ENCODE measurements at regions not wholly inside any gene's neighbourhood (a gene's known extent, or its start where the extent isn't known, plus 50 kb on each side); places are given as distances from the start of the nearest gene placed in this dataset.

DNA sequence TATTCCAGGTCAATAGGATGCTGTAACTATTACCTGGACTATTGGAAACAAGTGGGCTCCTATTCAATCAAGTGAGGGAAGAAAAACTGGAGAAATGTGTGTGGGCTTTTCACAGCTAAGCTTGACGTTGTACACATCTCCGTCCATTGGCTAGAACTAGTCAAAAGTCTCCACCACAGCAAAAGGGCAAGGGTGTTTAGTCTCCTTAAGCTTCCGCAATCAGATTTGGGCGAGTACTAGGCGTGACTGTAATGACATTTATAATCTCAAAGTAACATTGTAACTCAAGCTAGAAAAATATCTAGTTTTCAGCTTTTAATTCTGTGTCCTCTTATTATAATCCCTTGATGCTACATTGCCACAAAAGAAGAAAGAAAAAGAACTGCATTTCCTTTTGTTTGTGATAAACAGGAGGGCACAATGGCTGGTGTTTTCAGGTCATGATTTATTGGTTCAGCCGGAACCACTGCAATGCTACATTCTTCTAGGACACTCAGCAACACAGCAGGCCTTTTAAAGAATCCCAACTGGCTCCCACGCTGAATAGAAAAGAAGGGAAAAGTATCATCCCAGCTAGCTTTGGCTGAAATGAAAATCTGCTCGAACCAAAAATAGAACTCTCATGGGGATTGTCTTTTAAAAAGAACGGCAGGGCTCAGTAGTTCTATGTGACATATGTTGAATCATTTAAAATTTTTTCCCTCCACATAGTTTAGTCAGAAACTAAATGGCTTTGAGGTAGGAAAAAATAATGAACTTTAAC, 387.7 kb downstream of the BTBD3 start:
- DNase-seq = no peak

DNA sequence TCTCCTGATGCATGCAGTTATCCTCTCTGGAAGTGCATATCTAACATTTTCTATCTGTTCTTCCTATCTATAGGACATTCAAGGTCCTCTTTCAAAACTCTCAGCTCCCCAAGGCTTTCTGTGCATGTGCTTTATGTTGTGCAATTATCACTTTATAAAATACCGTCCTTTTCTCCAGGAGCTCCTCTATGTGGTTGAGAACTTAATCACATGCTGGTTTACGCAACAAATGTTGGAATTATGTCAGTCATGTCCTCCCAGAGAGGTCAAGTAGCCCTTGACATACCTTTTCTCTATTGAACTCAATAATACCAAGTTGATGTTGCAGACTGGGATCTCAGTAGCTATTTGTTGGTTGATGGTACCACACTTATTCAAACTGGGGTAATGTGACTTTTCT, 388.4 kb downstream of the BTBD3 start:
- no peak for DNase-seq

DNA sequence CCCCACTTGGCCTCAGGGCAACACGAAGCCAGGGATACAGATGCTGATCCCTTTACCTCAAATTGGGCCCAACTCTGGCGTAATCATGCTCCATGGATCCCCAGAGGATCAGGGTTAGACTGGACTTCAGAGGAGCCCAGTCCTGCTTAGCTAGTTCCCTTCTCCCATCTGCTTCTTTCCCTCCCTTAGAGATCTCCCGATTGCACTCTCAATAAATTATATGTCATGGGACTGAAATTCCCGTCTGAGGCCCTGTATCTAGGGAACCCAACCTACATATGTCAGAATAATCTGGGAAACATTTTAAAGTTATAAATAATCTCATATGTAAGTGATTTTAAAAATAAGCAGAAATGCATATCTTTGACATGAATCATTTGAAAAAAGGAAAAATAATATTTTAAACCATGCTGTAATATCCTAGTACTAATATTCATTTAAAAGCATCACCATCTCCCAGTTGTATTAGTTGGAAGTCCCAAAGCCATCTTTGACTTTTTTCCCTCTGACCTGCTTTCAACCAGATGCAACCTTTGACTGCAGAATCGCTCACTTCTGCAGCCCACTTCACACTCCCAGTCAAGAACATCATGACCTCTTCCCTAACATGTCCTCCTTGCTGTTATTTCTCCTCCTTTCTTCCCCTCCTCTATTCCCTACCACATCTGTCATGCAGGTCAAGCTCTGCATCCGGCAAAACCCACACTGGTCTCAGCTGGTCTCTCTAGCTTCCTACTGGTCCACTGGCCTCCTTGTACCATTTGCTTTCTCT, 393.6 kb downstream of the BTBD3 start:
- no peak for DNase-seq

DNA sequence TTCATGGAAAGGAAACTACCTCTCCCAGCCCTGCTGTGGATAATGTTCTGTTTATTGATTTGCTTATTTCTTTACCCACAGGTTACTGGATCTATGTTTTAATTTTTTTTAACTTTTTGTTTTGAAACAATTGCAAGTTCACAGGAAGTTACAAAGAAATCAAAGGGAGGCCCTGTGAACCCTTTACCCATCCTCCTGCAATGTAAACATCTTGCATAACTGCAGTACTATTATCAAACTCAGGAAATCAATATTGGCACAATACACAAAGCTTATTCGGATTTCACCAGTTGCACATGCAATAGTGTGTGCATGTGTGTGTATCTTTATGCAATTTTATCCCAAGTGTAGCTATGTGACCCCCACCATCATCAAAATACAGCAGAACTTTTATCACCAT, 398.0 kb downstream of the BTBD3 start:
- DNase-seq = no peak

DNA sequence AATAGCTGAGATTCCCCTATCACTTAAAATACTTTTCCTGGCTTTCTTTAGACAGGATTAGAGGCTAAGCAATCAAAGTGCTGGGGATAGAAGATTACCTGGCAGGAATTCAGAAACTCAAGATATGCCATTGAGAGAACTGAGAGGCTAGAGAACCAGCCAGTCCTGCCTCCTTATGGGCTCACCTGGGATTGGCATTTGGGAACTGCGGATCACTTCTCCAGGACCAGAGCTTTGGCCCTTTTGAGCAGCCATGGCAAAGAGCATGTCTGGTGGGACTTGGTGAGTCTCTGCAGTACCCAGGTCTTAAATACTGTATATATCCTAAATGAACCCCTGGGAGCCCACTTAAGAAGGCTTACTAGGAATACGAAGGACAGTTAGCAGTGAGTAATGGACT, 399.1 kb downstream of the BTBD3 start:
- DNase-seq = no peak

DNA sequence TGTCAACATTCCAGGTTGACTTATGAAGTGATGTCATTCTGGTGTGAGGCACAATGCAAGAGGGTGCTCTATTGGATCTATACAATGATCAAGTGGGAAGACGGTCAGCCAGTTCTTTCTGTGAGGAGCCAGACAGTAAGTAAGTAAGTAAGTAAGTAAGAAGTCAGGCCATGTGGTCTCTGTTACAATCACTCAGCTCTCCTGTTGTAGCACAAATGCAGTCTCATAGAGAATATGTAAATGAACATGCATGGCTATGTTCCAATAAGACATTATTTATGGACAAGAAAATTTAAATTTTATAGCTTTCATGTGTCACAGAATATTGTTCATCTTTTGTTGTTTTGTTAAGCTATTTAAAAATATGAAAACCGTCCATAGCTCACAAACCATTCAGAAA, 399.7 kb downstream of the BTBD3 start:
- DNase-seq = no peak

DNA sequence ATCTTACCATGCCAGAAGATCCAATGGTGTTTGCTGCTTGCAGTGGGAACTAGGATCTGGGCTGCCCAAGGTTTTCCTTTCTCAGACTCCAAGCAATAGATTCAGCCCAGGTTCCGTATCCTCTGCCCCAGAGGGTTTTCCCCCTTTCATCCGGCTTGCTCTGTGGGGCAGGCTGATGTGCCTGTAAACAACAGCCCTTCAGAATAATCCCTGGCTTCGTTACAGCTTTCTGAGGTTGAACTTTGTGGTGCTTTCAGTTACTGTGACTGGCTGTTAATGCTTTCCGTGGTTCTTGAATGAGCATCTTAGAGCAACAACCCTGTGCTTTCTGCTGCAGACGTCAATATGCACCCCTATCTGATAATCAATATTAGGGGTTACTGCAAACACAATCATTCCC, 400.4 kb downstream of the BTBD3 start:
- DNase-seq = no peak

DNA sequence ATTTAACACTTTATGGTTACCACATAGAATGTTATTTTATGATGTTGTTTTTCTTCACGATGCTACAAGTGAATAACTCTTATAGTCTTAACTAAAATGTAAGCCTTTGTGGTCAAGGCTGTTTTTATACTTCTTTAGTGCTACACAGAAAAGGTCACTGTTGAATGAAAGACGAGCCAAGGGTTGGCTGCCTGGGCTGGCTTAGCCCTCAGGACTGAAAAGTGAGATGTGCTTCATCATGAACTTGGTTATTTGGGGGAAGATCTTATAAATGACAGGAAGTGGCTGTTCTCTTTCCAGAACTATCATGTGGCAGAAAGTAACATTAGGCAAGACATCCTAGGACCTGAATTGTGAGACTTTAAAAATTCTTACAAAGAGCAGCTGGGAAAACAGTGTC, 404.0 kb downstream of the BTBD3 start:
- DNase-seq = no peak

DNA sequence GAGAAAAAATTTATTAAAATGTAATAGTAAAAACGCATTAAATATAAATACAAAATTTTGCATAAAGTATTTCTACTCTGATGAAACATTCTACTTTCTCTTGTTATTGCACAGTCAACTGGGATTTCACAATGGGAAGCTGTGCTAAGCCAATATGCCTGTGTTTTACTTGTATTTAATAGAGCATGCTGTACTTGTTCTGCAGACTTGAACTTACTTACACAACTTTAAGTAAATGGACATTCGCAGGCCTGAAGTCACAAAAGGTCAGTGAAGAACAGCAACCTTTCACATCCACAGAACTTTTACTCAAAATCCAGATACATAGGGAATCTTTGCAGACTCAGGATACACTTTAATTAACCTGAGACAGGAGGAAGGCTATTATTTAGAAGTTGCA, 409.5 kb downstream of the BTBD3 start:
- no peak for DNase-seq

DNA sequence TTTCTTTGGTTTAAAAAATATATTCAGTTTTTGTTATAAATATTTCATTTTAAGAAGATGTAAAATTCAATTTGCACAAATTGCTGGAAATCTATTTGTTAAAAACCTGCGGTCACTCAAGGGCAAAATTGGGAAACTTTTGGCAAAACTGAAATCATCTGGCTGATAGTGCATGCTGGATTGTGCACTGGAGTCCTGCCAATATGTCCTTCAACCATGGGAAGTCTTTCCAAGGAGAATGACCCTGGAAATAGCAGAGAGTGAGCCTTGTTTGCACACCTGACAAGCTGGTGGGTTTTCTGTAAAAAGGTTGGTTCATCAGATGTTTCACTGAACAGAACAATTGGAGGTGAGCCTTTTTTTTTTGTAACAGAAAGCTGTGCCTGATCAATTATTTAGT, 413.5 kb downstream of the BTBD3 start:
- DNase-seq = no peak

DNA sequence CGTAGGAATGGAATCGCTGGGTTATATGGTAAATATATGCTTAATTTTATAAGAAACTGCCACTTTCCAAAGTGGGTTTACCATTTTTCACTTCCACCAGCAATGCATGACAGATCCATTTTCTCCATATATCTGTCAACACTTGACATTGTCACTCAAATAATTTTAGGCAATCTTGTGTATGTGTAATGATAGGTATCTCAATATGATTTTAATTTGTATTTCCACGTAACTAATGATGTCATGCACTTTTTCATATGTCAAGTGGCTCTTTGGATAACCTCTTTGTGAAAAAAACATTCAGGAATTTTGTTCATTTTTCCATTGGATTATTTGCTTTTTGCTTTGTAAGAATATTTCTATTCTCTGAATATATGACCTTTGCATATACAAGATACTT, 419.9 kb downstream of the BTBD3 start:
- no peak for DNase-seq

DNA sequence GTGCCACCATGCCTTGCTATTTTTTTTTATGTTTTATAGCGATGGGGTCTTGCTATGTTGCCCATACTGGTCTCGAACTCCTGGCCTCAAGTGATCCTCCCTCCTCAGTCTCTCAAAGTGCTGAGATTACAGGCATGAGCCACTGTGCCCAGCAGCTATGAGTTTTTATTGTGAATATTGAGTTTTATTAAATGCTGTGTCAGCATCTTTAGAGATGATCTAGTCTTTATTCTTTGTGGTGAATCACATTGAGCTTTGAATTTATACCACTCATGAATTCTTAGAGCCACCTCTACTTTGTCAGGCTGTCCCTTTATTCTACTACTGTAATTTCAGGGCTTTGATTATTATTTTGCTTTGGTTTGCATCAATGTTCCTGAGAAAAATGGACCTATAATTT, 428.3 kb downstream of the BTBD3 start:
- DNase-seq = no peak

DNA sequence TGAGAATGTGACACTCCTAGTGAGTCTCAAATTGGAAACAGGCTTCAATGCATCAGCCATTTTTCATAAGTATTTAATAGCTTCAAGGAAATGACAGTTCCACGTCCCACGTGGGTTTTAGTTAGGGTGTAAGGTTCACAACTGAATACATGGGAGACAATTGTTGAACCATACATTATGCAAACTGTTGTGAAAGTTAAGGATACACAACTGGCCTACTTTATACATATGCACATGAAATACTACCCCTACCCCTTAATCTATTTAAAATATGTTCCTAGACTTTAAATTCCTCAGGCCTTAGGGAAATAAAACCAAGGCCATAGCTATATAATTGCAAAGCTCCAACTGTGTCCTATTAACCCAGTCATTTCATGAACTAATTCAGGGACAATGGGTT, 436.1 kb downstream of the BTBD3 start:
- no peak for DNase-seq

DNA sequence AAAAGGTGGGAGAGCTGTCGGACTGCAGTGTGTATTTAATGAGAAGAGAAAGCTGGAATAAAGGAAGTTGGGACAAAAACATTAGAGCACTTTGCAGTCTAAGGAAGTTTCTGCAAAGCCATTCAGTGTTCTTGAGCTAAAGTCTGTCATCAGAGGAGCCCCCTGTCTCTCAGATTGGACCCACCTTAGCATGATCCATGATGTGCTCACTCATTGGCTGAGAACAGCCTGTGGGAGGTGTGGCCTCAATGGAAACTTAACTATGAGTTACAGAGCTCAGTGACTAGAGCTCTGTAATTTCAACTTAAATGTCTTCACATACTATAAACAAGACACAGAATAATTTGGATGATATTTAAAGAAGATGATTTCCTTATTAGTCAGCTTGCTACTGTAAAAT, 437.0 kb downstream of the BTBD3 start:
- no peak for DNase-seq

DNA sequence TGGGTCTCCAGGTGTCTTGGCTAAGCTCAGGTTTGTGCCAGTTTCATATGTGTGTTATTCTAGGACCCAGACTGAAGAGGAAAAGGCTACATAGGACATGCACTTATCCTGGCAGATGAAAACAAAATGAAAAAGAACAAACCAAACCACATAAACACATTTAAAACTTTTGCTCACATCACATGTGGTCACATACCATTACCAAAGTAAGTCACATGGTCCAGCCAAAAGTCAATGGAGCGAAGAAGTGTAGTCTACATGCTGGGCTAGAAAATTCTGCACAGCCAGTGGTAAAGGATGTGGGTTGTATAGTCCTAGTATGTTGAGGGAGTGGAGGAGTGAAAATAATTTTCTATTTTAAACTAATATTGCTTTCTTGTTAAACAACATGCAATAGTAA, 437.5 kb downstream of the BTBD3 start:
- DNase-seq = no peak

DNA sequence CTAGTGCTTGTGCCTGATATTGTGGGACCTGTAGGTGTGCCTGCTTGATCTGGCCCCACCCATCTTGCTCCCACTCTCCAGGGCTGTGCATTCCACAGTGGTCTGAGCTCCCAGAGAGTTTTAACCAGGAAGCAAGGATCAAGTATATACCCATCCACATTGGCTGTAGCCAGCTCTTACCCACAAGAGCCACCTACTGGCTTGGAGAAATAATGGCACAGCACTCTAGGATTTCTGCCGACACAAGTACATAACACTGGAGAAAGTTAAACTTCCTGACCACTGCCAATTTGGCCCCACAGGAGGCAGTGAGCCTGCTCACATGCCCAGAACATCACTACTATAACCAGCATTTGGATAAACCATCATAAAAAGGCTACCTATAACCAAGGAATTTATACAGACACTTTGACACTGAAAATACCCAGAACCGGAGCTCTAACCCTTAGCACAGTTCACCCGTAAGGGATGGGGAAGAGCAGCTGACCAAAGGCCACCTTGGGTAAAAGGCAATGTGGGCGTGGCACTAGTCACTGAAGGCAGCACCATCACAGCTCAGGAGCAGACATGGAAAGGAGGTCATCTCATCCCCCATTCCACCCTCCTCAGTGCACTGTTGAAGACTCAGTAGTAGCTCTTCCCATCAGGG, 440.4 kb downstream of the BTBD3 start:
- no peak for DNase-seq

DNA sequence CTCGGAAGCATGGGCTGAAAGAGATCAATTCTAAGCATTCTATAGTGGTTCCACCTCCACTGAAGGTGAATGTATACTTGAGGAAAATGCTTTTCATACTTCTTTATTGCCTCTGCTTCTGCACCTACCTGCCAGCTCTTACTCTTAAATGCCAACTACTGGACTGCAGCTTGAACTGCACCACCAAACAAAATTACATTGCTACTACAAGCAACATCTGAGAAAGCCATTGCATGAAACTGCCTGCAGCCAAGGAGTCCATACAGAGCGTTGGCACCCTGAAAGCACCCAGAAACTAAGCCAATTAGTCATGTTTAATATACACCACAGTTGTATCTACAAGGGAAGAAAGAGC, 440.9 kb downstream of the BTBD3 start:
- no peak for DNase-seq

DNA sequence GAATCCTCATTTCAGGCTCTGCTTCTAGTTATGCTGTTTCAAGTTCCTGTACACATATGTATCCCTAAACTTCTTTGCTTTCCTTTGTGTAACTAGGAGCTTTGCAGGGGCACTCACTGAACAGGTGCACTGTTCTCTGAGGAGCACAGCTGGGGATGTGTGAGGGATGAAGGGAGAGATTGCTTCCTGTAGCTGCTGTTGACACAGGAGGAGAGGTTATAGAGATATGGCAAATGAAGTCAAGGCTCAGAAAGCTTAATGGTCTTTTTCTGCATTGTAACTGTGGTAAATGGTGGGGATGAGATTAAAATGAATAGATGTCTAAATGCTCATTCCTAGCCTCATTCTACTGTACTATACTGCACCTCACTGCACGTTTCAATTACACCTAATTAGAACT, 454.3 kb downstream of the BTBD3 start:
- no peak for DNase-seq

DNA sequence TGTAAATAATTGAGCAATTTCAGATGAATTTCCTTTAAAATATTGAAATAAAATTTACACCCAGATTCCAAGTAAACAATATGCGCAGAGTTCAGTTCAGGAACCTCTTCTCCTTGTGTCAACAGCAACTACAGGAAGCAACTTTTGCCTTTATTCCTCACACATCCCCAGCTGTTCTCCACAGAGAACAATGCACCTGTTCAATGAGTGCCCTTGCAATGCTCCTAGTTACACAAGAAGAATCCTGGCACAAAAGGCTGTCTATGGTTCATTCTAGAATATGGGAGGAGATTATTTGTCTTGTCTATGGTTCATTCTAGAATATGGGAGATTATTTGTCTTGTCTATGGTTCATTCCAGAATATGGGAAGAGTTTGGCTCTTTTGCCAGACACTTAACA, 454.9 kb downstream of the BTBD3 start:
- no peak for DNase-seq

DNA sequence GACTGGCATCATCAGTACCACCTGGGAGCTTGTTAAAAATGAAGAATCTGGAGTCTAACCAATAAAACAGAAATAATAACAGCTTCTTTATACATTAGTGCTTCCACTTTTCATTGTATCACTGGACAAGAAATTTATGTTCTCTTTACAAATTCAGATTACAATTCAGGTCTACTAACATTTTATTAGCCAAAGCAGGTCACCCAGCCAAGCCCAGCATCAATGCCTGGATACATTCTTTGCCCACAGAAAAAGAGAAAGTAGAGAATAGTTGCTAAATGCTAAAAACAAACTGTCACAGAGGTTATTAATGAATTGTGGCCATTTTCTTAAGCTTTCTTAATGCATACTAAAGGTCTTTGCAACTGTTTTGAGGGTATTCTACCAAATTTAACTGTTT, 458.3 kb downstream of the BTBD3 start:
- DNase-seq = no peak

DNA sequence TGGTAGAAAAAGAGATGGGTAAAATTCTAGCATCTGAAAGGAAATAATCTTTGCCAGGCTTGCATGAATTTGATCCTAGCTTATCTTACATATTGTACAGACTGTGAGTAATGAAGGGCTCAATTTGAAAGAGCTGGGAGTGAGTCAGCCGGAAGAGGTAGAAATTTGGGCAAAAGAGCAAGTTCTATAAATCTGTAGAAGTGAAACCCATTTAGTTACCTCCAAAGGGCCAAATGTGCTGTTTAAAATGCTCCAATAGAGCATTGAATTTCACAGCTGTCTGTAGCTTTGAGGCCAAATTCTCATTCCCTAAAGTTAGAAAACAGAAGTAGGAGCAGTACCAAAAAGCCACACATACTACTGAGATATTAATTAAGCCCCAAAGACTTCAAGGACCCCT, 466.1 kb downstream of the BTBD3 start:
- no peak for DNase-seq

DNA sequence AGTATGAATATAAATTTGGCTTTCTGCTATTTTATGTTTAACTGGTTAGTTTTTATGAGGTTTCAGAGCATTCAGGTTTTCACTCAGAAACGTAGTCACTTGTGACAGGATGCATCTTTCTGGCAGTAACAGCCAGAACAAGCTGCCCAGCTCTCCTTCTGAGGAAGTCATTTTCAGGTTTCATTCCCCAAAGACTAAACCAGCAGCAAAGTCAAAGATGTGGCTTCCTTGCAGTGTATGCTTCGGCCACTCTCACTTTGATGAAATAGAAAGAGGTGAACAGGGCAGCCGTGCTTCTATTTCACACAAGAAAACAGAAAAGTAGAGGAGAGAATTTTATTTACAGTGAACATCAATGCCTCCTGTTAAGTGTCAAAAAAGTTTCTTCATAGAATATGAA, 469.1 kb downstream of the BTBD3 start:
- no peak for DNase-seq

DNA sequence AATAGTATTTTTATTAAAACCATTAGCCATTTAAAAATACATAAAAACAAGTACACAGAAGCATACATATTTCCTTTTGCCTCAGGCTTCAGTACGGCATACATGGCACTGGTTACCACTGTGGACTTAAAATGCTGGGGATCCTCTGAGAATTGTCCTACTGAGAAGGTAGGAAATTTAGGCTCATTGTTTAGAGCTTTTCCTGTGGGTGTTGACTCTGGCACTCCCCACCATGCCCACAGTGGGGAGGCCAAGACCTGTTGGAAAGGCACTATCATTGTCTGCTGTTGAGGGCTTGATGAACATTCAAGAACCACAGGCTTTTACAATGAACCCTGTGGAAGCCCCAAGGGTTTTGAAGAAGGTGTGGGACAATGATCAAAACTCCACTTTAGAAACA, 473.4 kb downstream of the BTBD3 start:
- no peak for DNase-seq

DNA sequence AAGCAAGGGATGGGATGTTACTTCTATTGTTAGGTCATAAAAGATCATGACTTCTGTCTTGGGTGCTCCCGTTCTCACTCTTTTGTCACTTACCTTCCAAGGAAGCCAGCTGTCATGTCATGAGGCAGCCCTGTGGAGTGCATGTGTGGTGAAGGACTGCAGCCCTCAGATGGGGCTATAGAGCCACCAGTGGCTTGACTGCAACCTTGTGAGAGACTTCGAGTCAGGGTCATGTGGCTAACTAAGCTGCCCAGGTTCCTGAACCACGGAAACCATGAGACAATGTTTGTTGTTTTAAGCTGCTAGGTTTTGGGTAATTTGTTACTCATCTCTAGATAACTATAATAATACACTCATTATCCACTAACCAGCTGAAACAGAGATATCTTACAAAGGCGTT, 477.1 kb downstream of the BTBD3 start:
- DNase-seq = no peak

Measured in right forelimb (tissue), 1 donor.